ENCODE measurements at regions not wholly inside any gene's neighbourhood (a gene's known extent, or its start where the extent isn't known, plus 50 kb on each side); places are given as distances from the start of the nearest gene placed in this dataset.

DNA sequence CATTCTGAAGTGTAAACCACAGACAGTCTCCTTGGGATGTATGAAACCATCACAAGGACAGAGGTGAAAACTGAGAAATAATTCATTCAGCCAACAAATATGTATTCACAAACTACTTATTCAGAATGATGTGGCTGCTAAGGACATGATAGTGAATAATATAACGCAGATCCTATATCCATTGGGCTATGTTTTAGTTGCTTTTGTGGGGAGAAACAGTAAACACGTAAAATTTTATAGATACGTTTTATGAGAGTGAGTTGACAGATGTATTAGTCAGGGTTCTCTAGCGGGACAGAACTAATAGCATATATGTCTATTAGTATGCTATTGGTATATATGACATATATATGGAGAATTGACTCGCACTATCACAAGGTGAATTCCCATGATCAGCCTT is 402.5 kb downstream of the RFPL4B start:
- Mint-ChIP-seq H3K9me3 (peaks cover 0 to 4% (median 0%) of the 10 kb centered on the region in 3 donors), H3K27me3 (no peaks in the 10 kb centered on the region), H3K4me1 (no peaks in the 10 kb centered on the region), H3K27ac (no peak overlapping the region), H3K4me3 (no peak overlapping the region), H3K36me3 (no peaks in the 10 kb centered on the region)
- no peaks in the 10 kb centered on the region for H3K9me3 ChIP-seq
- ATAC-seq (replicated peaks in 1 of 4) (no peak), DNase-seq (no peak)
- POLR2A ChIA-PET, result no interaction called here
- CTCF ChIA-PET, result no interaction called here
- no peaks in the 10 kb centered on the region for H3K4me1 ChIP-seq (ENCODE audit: control insufficient read depth in 1 of 2, extremely low read depth in 1 of 2, insufficient read depth in 2 of 2, low read length in 2 of 2)
- H3K4me3 ChIP-seq (ENCODE audit: control insufficient read depth in 1 of 2, extremely low read depth in 1 of 2, low read length in 1 of 2), result no peak overlapping the region
- no peaks in the 10 kb centered on the region for H3K36me3 ChIP-seq (ENCODE audit: control insufficient read depth in 2 of 2, extremely low read depth in 1 of 2, insufficient read depth in 1 of 2, low read length in 1 of 2)
- no peak overlapping the region for H3K27ac ChIP-seq (ENCODE audit: low read length)
- H3K27me3 ChIP-seq (replicated peaks in 1 of 2; ENCODE audit: control insufficient read depth in 2 of 2, extremely low read depth in 1 of 2, insufficient read depth in 2 of 2, low read length in 1 of 2), result no peaks in the 10 kb centered on the region
- WGBS (ENCODE audit: insufficient coverage), result 83% methylated on average over 1 of the region's 5 CpGs

- H3K27me3 ChIP-seq (replicated peaks in 1 of 2; ENCODE audit: control insufficient read depth in 2 of 2, extremely low read depth in 1 of 2, insufficient read depth in 2 of 2, low read length in 1 of 2), result no peaks in the 10 kb centered on the region
- peaks cover 0 to 10% (median 0%) of the 10 kb centered on the region in 3 donors for H3K9me3 Mint-ChIP-seq
- H3K36me3 Mint-ChIP-seq, result no peaks in the 10 kb centered on the region
- H3K9me3 ChIP-seq, result no peaks in the 10 kb centered on the region
- no peak overlapping the region for H3K4me3 ChIP-seq (ENCODE audit: control insufficient read depth in 1 of 2, extremely low read depth in 1 of 2, low read length in 1 of 2)
- H3K27ac Mint-ChIP-seq, result no peak overlapping the region
- POLR2A ChIA-PET, result no interaction called here
- ATAC-seq (replicated peaks in 1 of 4), result no peak
- no CpG with 5 or more reads among the region's 2 CpGs for WGBS (ENCODE audit: insufficient coverage)
- no peak for DNase-seq
- H3K27ac ChIP-seq (ENCODE audit: low read length), result no peak overlapping the region
- CTCF ChIA-PET, result no interaction called here
- no peaks in the 10 kb centered on the region for H3K4me1 ChIP-seq (ENCODE audit: control insufficient read depth in 1 of 2, extremely low read depth in 1 of 2, insufficient read depth in 2 of 2, low read length in 2 of 2)
- no peaks in the 10 kb centered on the region for H3K36me3 ChIP-seq (ENCODE audit: control insufficient read depth in 2 of 2, extremely low read depth in 1 of 2, insufficient read depth in 1 of 2, low read length in 1 of 2)
- H3K4me3 Mint-ChIP-seq, result no peak overlapping the region
- H3K4me1 Mint-ChIP-seq, result no peaks in the 10 kb centered on the region
- no peaks in the 10 kb centered on the region for H3K27me3 Mint-ChIP-seq
Measured at GRCh38 chr6:112752305-112752704, 405.2 kb downstream of the RFPL4B start.

- Histone ChIP-seq H3K9me3 (no peaks in the 10 kb centered on the region), H3K27ac (ENCODE audit: low read length) (no peak overlapping the region), H3K27me3 (replicated peaks in 1 of 2; ENCODE audit: control insufficient read depth in 2 of 2, extremely low read depth in 1 of 2, insufficient read depth in 2 of 2, low read length in 1 of 2) (no peaks in the 10 kb centered on the region), H3K4me3 (ENCODE audit: control insufficient read depth in 1 of 2, extremely low read depth in 1 of 2, low read length in 1 of 2) (no peak overlapping the region), H3K4me1 (ENCODE audit: control insufficient read depth in 1 of 2, extremely low read depth in 1 of 2, insufficient read depth in 2 of 2, low read length in 2 of 2) (no peaks in the 10 kb centered on the region), H3K36me3 (ENCODE audit: control insufficient read depth in 2 of 2, extremely low read depth in 1 of 2, insufficient read depth in 1 of 2, low read length in 1 of 2) (no peaks in the 10 kb centered on the region)
- peaks cover 0 to 10% (median 0%) of the 10 kb centered on the region in 3 donors for H3K9me3 Mint-ChIP-seq
- POLR2A ChIA-PET, result no interaction called here
- no peaks in the 10 kb centered on the region for H3K4me1 Mint-ChIP-seq
- CTCF ChIA-PET, result no interaction called here
- no peaks in the 10 kb centered on the region for H3K36me3 Mint-ChIP-seq
- DNase-seq (no peak), ATAC-seq (replicated peaks in 1 of 4) (no peak)
- H3K27me3 Mint-ChIP-seq, result no peaks in the 10 kb centered on the region
- H3K4me3 Mint-ChIP-seq, result no peak overlapping the region
- no peak overlapping the region for H3K27ac Mint-ChIP-seq
Measured at GRCh38 chr6:112752791-112753190, 405.7 kb downstream of the RFPL4B start.

GRCh38 chr6:112760831-112761230 is 413.7 kb downstream of the RFPL4B start:
- peaks cover 0 to 10% (median 8%) of the 10 kb centered on the region in 3 donors for H3K9me3 Mint-ChIP-seq
- CTCF ChIA-PET, result no interaction called here

DNA sequence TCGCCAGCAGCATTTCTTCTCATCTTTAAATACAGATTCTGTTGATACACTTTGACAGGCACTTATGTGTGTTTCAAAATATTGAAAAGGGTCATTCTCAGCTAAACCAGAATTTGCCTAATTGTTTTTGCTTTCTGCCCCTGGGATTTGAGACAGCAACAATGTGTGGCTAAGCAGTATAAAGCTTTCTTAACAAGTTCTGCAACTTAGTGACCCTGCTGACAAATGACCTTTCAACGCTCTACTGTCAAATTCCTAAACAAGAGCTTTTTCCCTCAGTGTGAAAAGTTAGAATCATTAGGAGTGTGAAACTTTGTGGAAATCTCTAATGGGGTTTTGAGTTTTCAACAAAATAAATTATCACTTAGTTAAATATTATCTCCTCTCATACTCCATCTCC is 414.6 kb downstream of the RFPL4B start:
- POLR2A ChIA-PET, result no interaction called here
- Mint-ChIP-seq H3K4me1 (no peaks in the 10 kb centered on the region), H3K27ac (no peak overlapping the region), H3K27me3 (no peaks in the 10 kb centered on the region), H3K36me3 (no peaks in the 10 kb centered on the region), H3K4me3 (no peak overlapping the region), H3K9me3 (peaks cover 0 to 9% (median 4%) of the 10 kb centered on the region in 3 donors)
- WGBS (ENCODE audit: insufficient coverage), result no CpG with 5 or more reads among the region's 2 CpGs
- Histone ChIP-seq H3K36me3 (ENCODE audit: control insufficient read depth in 2 of 2, extremely low read depth in 1 of 2, insufficient read depth in 1 of 2, low read length in 1 of 2) (no peaks in the 10 kb centered on the region), H3K4me3 (ENCODE audit: control insufficient read depth in 1 of 2, extremely low read depth in 1 of 2, low read length in 1 of 2) (no peak overlapping the region), H3K27ac (ENCODE audit: low read length) (no peak overlapping the region), H3K4me1 (ENCODE audit: control insufficient read depth in 1 of 2, extremely low read depth in 1 of 2, insufficient read depth in 2 of 2, low read length in 2 of 2) (no peaks in the 10 kb centered on the region), H3K27me3 (replicated peaks in 1 of 2; ENCODE audit: control insufficient read depth in 2 of 2, extremely low read depth in 1 of 2, insufficient read depth in 2 of 2, low read length in 1 of 2) (no peaks in the 10 kb centered on the region), H3K9me3 (no peaks in the 10 kb centered on the region)
- CTCF ChIA-PET, result interaction anchor here in 1 of 2 donors (0.6 kb wide), 1 partner anchor 13 kb away, joined by 3 read pairs; no protein-coding TSS in a partner anchor
- DNase-seq (no peak), ATAC-seq (replicated peaks in 1 of 4) (no peak)

More at GRCh38 chr6:112760831-112761230, 413.7 kb downstream of the RFPL4B start:
- ATAC-seq (replicated peaks in 1 of 4), result no peak
- no peak overlapping the region for H3K27ac Mint-ChIP-seq
- Histone ChIP-seq H3K4me3 (ENCODE audit: control insufficient read depth in 1 of 2, extremely low read depth in 1 of 2, low read length in 1 of 2) (no peak overlapping the region), H3K36me3 (ENCODE audit: control insufficient read depth in 2 of 2, extremely low read depth in 1 of 2, insufficient read depth in 1 of 2, low read length in 1 of 2) (no peaks in the 10 kb centered on the region), H3K27me3 (replicated peaks in 1 of 2; ENCODE audit: control insufficient read depth in 2 of 2, extremely low read depth in 1 of 2, insufficient read depth in 2 of 2, low read length in 1 of 2) (no peaks in the 10 kb centered on the region), H3K9me3 (no peaks in the 10 kb centered on the region), H3K27ac (ENCODE audit: low read length) (no peak overlapping the region), H3K4me1 (ENCODE audit: control insufficient read depth in 1 of 2, extremely low read depth in 1 of 2, insufficient read depth in 2 of 2, low read length in 2 of 2) (no peaks in the 10 kb centered on the region)
- POLR2A ChIA-PET, result no interaction called here
- no peak for DNase-seq
- no peaks in the 10 kb centered on the region for H3K36me3 Mint-ChIP-seq
- H3K4me3 Mint-ChIP-seq, result no peak overlapping the region
- H3K27me3 Mint-ChIP-seq, result no peaks in the 10 kb centered on the region
- H3K4me1 Mint-ChIP-seq, result no peaks in the 10 kb centered on the region

GRCh38 chr6:112764377-112764776 is 417.2 kb downstream of the RFPL4B start:
- no peak overlapping the region for H3K27ac Mint-ChIP-seq
- H3K4me3 ChIP-seq (ENCODE audit: control insufficient read depth in 1 of 2, extremely low read depth in 1 of 2, low read length in 1 of 2), result no peak overlapping the region
- DNase-seq, result no peak
- CTCF ChIA-PET, result no interaction called here
- H3K27me3 ChIP-seq (replicated peaks in 1 of 2; ENCODE audit: control insufficient read depth in 2 of 2, extremely low read depth in 1 of 2, insufficient read depth in 2 of 2, low read length in 1 of 2), result no peaks in the 10 kb centered on the region
- H3K36me3 ChIP-seq (ENCODE audit: control insufficient read depth in 2 of 2, extremely low read depth in 1 of 2, insufficient read depth in 1 of 2, low read length in 1 of 2), result no peaks in the 10 kb centered on the region
- no peaks in the 10 kb centered on the region for H3K4me1 Mint-ChIP-seq
- peaks cover 4 to 19% (median 17%) of the 10 kb centered on the region in 3 donors for H3K9me3 Mint-ChIP-seq
- no peak overlapping the region for H3K4me3 Mint-ChIP-seq
- H3K36me3 Mint-ChIP-seq, result no peaks in the 10 kb centered on the region
- ATAC-seq (replicated peaks in 1 of 4), result no peak
- no peaks in the 10 kb centered on the region for H3K4me1 ChIP-seq (ENCODE audit: control insufficient read depth in 1 of 2, extremely low read depth in 1 of 2, insufficient read depth in 2 of 2, low read length in 2 of 2)
- H3K9me3 ChIP-seq, result no peaks in the 10 kb centered on the region
- WGBS (ENCODE audit: insufficient coverage), result 0% methylated on average over 1 of the region's 2 CpGs
- no peak overlapping the region for H3K27ac ChIP-seq (ENCODE audit: low read length)
- POLR2A ChIA-PET, result no interaction called here
- no peaks in the 10 kb centered on the region for H3K27me3 Mint-ChIP-seq

GRCh38 chr6:112770308-112770707 is 423.2 kb downstream of the RFPL4B start:
- ChIA-PET CTCF (no interaction called here), POLR2A (no interaction called here)
- Histone ChIP-seq H3K36me3 (ENCODE audit: control insufficient read depth in 2 of 2, extremely low read depth in 1 of 2, insufficient read depth in 1 of 2, low read length in 1 of 2) (no peaks in the 10 kb centered on the region), H3K27ac (ENCODE audit: low read length) (no peak overlapping the region), H3K4me3 (ENCODE audit: control insufficient read depth in 1 of 2, extremely low read depth in 1 of 2, low read length in 1 of 2) (no peak overlapping the region), H3K9me3 (no peaks in the 10 kb centered on the region), H3K4me1 (ENCODE audit: control insufficient read depth in 1 of 2, extremely low read depth in 1 of 2, insufficient read depth in 2 of 2, low read length in 2 of 2) (no peaks in the 10 kb centered on the region), H3K27me3 (replicated peaks in 1 of 2; ENCODE audit: control insufficient read depth in 2 of 2, extremely low read depth in 1 of 2, insufficient read depth in 2 of 2, low read length in 1 of 2) (no peaks in the 10 kb centered on the region)
- no peak for DNase-seq
- Mint-ChIP-seq H3K4me1 (no peaks in the 10 kb centered on the region), H3K36me3 (no peaks in the 10 kb centered on the region), H3K4me3 (no peak overlapping the region), H3K9me3 (peaks cover 11 to 19% (median 12%) of the 10 kb centered on the region in 3 donors), H3K27me3 (no peaks in the 10 kb centered on the region), H3K27ac (no peak overlapping the region)
- no peak for ATAC-seq (replicated peaks in 1 of 4)
- 42% methylated on average over 2 of the region's 2 CpGs for WGBS (ENCODE audit: insufficient coverage)
